HG03039 (cell line): ENCODE measurements at regions not wholly inside any gene's neighbourhood (a gene's known extent, or its start where the extent isn't known, plus 50 kb on each side); places are given as distances from the start of the nearest gene placed in this dataset.
"Not testable (repeated sequence)": the region's sequence is repeated elsewhere in the genome, so short reads cannot be mapped to it uniquely, and the experiment has no call there.

Experiments used
- ATAC-seq: cut with Tn5 transposase; IDR thresholded peaks from one replicate; pipeline ENCODE4 v1.9.1; 2021; ENCODE audit warnings: mild to moderate bottlenecking, moderate library complexity; ENCODE audit not compliant: unreplicated experiment

DNA sequence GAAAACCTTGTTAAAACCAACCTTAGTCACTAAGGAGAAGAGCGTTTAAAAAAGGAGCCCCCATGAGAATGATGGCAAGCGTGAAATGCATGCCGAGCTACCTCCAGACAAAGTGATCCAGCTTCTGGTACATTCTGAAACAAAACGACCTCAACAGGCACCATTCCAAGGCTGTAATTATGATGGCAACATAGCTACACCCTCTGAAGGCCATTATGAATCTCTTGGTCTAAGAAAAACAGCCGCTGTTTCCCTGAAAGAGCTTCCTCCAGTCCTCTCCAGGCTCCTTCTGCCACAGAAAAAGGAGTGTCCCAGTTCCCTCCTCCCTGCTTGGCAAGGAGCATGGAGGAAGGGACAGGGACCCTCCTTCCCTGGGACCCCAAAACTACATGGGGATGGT, 50.0 kb upstream of the ABLIM1 start:
- ATAC-seq: no peak

DNA sequence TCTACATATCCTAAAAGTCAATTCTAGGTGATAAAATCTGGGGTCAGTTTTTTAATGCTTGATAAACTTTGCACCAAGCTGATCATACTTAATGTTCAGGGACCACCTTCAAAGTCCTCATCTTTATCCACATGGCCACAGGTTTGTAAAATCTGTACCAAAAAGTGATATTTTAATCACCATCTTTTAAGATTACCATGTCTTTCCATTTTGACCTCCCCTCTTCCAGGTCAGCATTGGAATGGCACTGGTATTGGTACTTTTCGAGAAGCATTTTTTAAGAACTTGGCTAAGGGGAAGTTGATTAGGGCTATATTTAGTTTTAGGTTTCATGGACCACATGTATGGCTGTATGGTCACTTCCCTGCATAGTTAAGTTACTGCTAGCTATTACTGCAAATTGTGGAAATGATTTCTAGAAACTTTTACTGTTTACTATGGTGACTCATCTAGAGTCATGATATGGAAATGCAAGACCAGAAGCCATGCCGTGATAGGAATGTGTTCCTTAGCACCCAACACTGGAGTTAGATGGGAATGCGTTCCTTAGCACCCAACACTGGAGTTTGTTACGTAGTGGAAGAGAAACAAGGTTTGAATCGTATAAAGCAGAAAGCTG, 50.8 kb upstream of the ABLIM1 start:
- no peak for ATAC-seq

DNA sequence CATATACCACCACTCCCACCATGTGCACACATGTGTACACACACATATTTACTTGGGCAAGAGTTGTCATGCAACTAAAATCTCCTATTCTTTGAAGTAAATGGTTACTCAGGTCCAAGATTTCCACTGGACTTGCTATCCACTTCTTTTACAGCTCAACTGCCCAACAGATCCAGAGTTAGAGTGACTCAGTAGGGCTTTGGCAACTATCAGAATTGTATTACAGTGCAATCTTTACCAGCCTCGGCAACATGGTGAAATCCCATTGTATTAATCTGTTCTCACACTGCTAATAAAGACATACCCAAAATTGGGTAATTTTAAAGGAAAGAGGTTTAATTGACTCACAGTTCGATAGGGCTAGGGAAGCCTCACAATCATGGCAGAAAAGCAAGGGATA, 51.9 kb upstream of the ABLIM1 start:
- ATAC-seq: no peak

DNA sequence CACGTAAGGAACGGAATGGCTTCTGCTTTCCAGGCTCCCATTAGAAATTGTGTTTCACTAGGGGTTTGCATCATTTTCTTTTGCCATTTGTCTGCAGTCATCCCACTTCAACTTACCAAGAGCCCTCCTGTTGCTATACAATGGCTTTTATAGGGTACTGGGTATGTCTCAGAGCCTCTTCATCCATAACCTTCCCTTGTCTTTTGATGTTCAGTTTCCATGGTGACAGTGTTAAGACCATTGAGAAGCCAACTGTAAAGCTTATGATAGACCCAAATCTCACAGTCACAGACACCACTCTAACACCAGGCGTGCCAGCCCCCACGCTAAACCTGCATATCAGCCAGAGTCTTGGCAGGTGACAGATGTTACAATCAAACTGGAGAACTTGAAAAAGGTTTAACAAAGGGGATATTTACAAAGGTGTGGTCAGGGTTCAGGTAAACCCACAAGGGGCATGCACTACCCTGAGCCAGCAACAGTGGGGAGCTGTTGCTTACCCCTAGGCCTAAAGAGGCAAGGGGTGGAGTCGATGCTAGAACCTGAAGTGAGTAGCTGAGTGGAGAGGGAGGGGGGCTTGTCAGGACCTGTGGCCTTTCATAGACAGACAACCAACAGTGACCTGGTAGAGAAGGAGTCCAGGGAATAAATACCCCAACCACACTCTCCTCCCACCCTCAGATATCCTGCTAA, 53.2 kb upstream of the ABLIM1 start:
- ATAC-seq: no peak

DNA sequence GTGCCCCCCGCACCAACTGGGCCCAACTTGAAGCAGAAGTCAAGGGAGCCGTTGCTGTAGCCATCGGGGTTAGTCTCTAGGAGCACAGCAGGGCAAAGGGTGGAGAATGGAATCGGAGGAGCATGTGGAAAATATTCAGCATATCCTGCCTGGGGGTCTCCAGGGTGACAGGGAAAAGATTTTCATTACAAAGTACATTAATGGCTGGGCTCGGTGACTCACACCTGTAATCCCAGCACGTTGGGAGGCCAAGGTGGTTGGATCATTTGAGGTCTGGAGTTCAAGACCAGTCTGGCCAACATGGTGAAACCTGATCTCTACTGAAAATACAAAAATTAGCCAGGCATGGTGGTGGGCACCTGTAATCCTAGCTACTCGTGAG, 53.8 kb upstream of the ABLIM1 start:
- ATAC-seq: no peak

DNA sequence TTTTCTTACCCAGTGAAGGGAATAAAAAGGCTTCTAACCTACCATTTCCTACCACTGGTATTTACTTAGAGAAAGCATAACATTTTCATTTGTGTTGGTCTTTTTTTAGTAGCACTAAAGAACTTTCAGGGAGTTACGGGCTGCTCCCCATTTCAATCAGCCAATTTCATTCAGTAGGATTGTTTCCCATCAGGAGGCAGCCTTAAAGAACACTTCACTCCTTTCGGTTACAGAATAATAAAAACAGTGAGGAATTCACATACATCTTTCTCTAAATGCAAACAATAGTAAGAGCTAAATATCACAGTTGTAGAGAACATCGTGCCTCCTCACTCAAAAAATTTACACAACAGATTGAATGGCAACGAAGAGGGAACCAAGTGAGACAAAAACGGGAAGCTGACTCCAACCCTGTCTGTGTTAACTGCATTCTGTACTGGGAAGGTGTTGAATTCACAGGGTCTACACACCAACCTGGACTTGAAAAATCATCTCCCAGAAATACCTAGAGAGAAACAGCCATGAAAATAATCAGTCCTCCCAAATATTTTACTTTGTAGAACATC, 55.5 kb upstream of the ABLIM1 start:
- no peak for ATAC-seq

DNA sequence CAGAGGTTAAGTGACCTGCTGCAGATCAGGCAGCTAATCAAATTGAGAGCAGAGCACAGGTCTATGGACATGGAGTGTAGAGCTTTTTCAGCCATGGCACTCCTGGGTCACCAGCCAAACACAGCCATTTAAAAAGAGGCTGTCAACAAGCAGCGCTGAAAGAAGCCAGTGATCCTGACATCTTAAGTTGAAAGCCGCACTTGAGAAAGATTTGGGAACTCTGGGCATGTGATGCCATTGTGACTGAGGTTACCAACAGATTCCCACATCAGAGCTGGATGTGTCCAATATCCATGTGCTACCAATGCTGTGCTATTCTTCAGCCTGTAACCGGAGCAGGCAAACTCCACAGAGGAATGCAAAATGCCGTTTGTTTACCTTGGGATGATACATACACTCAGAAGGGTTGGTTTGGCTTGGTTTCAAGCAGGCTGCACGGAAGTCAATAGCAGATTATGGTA, 56.2 kb upstream of the ABLIM1 start:
- no peak for ATAC-seq

DNA sequence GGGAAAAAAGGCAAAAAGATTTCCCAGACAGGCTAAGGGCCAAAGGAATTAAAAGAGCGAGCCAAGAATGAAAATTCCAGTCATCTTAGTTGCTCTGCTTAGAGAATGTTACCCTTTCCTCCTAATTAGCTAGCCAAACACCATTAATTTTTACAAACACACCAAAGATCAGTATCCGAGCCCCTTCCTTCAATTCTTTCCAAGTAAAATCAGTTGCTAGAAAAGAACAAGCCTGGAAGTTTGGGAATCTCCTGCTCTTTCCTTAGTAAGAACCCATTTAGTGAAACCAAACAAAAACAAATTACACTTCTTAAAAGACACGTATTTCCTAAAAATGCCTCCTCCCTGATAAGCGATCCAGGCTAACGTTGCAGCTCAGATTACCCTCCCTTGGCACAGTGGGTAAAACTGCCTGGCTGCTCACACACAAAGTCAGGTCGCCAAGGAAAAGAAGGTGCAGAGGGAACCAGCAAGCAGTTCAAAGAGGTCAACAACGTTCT, 57.1 kb upstream of the ABLIM1 start:
- ATAC-seq: no peak

DNA sequence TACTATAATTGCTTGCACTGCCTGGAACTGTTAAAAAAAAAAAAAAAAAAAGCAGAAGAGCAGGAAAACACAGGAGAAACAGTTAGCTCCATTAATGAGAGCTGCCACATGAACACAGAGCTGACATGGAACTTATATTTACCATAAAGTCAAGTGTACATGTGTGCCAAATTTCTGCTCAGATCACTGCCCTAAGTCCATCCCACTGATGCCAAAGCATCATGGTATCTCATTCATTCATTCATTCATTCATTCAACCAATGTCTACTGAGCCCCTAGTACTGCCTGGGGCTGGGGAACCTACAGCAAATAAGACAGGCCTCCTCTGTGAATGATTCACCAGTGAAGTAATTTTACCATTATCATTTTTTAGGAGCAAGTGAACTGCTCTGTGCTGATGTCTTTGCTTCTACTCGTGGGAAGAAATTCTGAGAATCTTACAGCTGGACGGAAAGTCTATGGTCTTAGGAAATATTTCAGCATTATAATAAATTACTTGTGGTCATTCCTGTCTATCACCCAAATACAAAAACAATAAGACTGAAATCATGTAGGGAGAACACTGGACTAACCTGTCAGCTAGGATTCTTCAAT, 58.8 kb upstream of the ABLIM1 start:
- no peak for ATAC-seq

DNA sequence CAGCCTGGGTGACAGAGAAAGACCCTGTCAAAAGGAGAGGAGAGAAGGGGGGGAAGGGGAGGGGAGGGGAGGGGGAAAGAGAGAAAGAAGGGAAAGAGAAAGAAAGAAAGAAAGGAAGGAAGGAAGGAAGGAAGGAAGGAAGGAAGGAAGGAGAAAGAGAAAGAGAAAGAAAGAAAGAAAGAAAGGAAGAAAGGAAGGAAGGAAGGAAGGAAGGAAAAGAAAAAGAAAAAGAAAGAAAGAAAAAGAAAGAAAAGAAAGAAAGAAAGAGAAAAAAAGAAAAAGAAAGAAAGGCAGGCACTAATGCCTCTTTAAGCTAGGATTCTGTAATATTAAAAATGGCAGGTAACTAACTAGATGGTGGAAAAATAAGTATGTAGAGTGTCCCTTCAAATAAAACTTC, 59.8 kb upstream of the ABLIM1 start:
- ATAC-seq: not testable (repeated sequence)

DNA sequence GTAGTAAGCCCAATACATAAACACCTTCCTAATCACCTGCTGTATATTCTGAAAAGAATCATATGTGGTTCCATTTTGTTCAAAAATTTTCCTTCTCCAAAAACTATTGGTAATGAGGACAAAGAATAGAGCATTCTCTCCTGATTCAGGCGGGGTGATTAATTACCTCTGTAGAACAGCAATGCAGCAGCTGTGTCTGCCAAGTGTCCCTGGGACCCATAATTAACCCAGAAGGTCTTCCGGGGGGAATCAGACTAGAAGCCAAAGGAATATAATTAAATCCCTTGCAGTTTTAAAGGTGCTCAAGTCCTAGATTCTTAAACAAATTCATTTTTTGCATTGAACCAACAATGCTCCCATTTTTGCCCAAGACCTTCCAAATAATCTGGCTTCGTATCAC, 60.3 kb upstream of the ABLIM1 start:
- ATAC-seq: no peak

DNA sequence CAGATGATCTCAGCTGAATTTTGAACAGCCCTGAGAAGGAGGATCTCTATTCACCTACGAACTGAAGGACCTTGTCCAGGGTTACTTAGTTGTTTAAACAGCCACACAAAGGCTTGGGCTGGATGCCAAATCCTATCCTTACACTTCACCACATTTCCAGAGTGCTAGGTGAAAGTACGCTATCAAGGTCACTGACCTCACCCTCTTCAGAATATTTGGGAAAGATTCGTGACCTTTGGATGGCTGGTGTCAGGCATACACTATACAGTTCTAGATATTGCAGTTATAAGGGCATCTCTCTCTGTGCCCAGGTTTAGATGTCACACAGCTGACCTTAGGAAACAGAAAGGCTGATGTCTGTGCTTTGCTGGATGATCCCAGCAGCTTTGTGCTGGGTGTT, 61.2 kb upstream of the ABLIM1 start:
- no peak for ATAC-seq

DNA sequence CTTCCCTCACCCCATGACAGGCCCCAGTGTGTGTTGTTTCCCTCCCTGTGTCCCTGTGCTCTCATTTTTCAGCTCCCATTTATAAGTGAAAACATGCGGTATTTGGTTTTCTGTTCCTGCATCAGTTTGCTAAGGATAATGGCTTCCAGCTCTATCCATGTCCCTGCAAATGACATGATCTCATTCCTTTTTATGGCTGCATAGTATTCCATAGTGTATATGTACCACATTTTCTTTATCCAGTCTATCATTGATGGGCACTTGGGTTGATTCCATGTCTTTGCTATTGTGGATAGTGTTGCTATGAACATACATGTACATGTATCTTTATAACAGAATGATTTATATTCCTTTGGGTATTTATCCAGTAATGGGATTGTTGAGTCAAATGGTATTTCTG, 61.9 kb upstream of the ABLIM1 start:
- ATAC-seq: not testable (repeated sequence)

DNA sequence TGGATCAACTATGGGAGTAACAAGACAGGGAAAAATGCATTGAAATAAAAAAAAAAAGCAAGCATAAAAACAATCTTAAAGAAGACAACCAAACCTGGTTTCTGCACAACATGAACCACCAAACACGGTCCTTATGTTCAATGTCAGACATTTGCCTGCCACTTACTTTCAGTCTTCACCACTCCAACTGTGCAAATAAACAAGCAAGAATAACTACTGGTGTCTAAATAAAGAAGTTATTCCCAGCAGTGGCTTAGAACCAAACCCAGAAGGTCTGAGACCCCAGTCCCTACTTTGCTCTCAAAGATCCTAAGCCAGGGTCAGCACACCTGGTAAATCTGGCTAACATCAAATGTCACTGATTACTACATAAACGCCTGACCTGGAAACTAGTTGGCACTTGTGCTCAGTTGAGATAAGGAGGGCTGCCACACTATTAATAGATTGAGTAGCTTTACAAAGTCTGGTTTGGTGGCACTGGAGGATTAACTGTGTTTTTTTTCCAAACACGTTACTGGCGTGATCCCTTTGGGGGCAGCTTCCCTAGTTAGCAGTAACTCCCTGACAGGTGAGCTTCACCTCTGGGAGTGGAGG, 62.7 kb upstream of the ABLIM1 start:
- no peak for ATAC-seq

DNA sequence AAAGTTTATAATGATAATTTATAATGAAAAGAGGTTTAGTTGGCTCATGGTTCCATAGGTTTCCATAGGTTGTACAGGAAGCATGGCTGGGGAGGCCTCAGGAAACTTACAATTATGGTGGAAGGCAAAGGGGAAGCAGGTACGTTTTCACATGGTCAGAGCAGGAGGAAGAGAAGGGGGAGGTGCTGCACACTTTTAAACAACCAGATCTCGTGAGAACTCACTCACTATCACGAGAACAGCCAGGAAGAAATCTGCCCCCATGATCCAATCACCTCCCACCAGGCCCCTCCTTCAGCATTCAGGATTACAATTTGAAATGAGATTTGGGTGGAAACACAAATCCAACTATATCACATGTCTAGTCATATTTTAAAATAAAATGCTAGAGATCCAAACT, 64.1 kb upstream of the ABLIM1 start:
- ATAC-seq: not testable (repeated sequence)

DNA sequence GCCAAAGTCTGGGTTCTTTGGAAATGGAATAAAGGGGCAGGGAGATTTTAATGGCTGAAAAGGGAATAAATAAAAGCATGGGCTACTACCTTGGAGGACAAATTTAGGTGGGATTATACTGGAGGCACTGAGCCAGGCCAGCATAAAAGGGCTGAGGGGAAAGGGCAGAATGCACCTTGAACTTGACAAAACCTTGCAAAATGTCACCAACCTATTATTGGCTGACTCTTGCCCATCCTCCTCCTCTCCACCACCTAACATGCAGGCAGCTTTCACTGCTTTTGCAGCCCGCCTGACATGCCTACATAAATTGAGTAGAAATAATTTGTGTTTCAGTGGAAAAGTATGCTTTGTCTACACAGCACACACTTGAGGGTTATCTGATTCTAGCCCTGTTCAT, 65.3 kb upstream of the ABLIM1 start:
- no peak for ATAC-seq

DNA sequence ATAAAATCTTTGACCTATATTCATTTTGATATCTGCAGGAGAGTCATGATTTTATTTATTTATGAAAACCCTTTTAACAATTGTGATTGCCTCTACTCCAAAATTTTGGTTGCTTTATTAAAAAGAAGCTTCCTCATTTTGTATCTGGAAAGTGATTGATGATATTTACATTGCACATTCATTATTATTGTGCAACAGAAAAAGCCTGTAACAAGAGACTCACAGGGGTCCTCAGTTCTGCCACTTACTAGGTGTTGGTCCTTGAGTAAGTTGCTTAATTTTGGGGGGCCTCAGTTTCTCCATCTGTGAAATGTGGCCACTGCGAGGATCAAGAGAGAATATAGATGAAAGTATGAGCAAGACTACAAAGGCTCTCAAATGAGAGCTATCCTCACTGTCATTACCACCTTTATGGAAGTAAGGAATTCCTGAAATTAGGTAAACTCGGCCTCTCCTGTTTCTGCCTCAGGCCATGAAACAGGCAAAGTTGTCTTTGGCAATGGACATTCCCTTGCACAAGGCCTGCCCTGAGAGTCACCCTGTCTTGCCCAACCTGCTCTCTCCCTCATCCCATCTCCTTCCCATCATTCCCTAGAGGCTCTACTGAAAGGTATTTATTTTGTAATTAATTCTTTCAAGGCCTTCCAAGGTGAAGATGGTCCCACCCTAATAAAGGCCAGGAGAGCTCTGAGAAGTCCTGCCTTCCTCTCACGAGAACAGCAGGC, 66.1 kb upstream of the ABLIM1 start:
- no peak for ATAC-seq

DNA sequence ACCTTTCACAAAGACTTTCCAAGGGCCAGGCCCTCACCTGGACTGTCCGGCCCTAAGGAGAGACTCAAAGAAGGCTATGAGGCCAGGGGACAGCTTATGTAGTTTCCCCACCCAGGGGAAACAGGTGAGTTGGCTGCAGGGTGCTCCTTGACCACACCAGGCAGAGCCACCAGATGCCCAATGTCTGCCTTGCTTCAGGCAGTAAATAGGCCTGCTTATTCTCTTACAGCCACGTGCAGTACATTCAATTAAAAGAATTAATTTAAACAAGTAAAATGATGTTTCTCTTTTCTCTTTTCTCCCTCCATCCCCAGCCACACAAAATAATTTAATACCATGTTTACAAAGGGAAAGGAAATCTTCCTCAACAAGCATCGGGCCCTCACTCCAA, 66.6 kb upstream of the ABLIM1 start:
- ATAC-seq: no peak

DNA sequence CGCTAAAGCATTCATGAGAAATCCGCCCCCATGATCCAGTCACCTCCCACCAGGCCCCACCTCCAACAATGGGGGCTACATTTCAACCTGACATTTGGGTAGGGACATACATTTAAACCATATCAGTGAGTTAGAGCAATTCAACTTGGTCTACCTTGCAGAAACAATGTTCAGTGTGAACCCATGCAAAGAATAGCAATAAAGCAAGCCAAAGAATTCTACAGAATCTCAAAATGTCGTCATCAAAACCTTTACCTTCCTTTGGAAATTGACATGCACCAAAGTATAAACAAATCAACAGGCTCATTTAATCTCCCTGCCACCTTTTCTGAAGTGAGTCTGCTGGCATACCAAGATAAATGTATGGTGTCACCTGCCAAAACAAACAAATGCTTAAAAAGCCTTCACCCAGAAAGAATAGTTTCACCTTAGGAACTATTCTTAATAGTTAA, 68.8 kb upstream of the ABLIM1 start:
- no peak for ATAC-seq

DNA sequence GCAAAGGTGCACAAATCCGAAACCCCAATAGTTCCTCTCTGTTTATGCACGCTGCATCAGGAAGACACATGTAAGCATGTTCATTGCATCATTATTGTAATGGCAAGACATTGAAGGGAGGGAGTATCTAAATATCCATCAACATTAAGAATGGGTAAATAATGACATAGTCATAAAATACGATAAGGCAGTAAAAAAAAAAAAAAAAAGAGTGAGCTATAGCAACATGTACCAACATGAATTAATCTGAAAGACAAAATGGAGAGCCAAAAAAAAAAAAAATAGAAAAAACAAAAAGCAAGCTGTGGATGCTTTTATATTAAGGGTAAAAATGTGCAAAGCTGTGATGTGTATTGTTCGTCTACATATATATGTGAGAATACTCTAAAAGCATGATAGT, 70.2 kb upstream of the ABLIM1 start:
- no peak for ATAC-seq

DNA sequence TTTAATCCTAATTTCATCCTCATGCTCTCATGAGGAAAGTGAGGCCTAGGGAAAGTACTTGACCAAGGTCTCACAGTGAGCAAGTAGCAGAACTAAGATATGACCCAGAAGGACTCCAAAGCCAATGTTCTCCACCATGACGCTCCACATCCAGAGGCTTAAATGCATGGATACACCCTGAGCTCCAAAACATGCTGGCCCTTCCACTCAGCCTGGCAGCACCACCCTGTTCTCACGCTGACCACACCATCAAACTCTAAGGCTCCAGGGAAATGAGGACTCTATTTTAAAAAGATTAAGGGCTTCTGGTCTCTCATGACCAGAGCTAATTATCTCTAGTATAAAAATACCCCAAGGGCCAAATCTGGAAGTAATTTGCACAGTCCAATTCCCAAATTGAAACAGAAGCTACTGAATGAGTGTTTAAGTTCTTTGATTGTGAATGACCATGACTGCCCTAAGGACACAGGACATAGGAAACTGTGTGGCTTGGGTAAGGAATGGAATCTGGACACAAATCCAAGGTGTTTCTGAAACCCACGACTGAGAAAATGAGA, 71.1 kb upstream of the ABLIM1 start:
- no peak for ATAC-seq
